Right lobe of liver (tissue), 6 donors: ENCODE measurements at regions not wholly inside any gene's neighbourhood (a gene's known extent, or its start where the extent isn't known, plus 50 kb on each side); places are given as distances from the start of the nearest gene placed in this dataset.

Source experiments
- ATAC-seq, 4 donors: fragments of 200-7000 bp; cut with Tn5 transposase; one replicate each; pipeline ENCODE4 v1.9.1; 2020; ENCODE audit warnings: mild to moderate bottlenecking in 4 of 4, moderate library complexity in 4 of 4
- DNase-seq, 3 donors: peaks; one replicate each; pipeline ENCODE4 v3.0.0-alpha.2; 2020
- H3K27ac ChIP-seq, 3 donors: fragments of 200-600 bp; one replicate each; pipeline ENCODE4 v1.8.0; 2022
- H3K27me3 ChIP-seq, 2 donors: fragments of 200-600 bp; one replicate each; pipeline ENCODE4 v1.8.0; 2022
- H3K36me3 ChIP-seq, 4 donors: fragments of 200-600 bp; sonication (generic) in 1 of 4; one replicate each; pipeline versions ENCODE4 v1.5.1 to v1.8.0; 2017 to 2022; ENCODE audit warnings: control low read depth in 1 of 4
- H3K4me1 ChIP-seq, 4 donors: fragments of 200-600 bp; sonication (generic) in 1 of 4; one replicate each; pipeline versions ENCODE4 v1.5.1 to v1.8.0; 2017 to 2022; ENCODE audit warnings: control low read depth in 1 of 4
- H3K4me3 ChIP-seq, 3 donors: fragments of 200-600 bp; one replicate each; pipeline ENCODE4 v1.8.0; 2022
- H3K9me3 ChIP-seq, 4 donors: fragments of 200-600 bp; sonication (generic) in 1 of 4; one replicate each; pipeline versions ENCODE4 v1.5.1 to v1.8.0; 2017 to 2022; ENCODE audit warnings: control low read depth in 1 of 4
- CTCF ChIP-seq, 4 donors: fragments of 200-600 bp in 3 of 4; fragments of 450-650 bp in 1 of 4; IDR thresholded peaks; one replicate each; pipeline versions ENCODE4 v1.5.1 to v1.8.0; 2016 to 2022; ENCODE audit warnings: antibody characterized with exemption in 4 of 4, mild to moderate bottlenecking in 2 of 4
- POLR2A ChIP-seq: fragments of 450-650 bp; IDR thresholded peaks from one replicate; pipeline ENCODE4 v1.6.1; 2017; ENCODE audit warnings: antibody characterized with exemption, mild to moderate bottlenecking
- WGBS: methylation state at CpG from one replicate; pipeline ENCODE4 v1.1.6; 2018; ENCODE audit warnings: low coverage, low lambda C conversion rate; ENCODE audit not compliant: insufficient coverage; ENCODE audit errors: missing lambda C conversion rate; 5-methylcytosine and 5-hydroxymethylcytosine counted together
- intact Hi-C, 2 donors: fragments of 100-400 bp; cut with DNase I; formaldehyde crosslinking; loops; one replicate each; pipeline versions ENCODE4 v1.11.2 to v1.14.1; 2022
- donor health status: DM: no; HTN: yes; CAD: no.
- donor health status: DM: no; HTN: no; CAD: no.
- donor health status: DM: no; HTN: no; CAD: no.
- donor health status: DM: no; HTN: yes; CAD: no.
- donor health status: DM: no; HTN: yes; CAD: no.

GRCh38 chr14:40213701-40214100, 781.5 kb upstream of the FBXO33 start:
- Histone ChIP-seq H3K4me1 (no peaks in the 10 kb centered on the region), H3K9me3 (no peaks in the 10 kb centered on the region), H3K4me3 (no peak overlapping the region), H3K27me3 (no peaks in the 10 kb centered on the region), H3K36me3 (no peaks in the 10 kb centered on the region), H3K27ac (no peak overlapping the region)
- intact Hi-C loops = no loop called here
- DNase-seq (no peak), ATAC-seq (no peak)
- TF ChIP-seq POLR2A = no peak
- no peak for TF ChIP-seq CTCF (IDR thresholded peaks at IDR 0.05)

- Histone ChIP-seq H3K4me1 (no peaks in the 10 kb centered on the region), H3K27me3 (no peaks in the 10 kb centered on the region), H3K4me3 (no peak overlapping the region), H3K9me3 (no peaks in the 10 kb centered on the region), H3K27ac (no peak overlapping the region), H3K36me3 (no peaks in the 10 kb centered on the region)
- no peak for ATAC-seq
- intact Hi-C loops = no loop called here
- 41% methylated on average over 4 of the region's 11 CpGs for WGBS
- DNase-seq = no peak
- no peak for TF ChIP-seq POLR2A
- TF ChIP-seq CTCF (IDR thresholded peaks at IDR 0.05) = no peak
These were observed 772.4 kb upstream of the FBXO33 start for GRCh38 chr14:40204441-40205175.

GRCh38 chr14:40199101-40199500, 766.9 kb upstream of the FBXO33 start:
- H3K4me3 ChIP-seq = no peak overlapping the region
- intact Hi-C loops = no loop called here
- H3K4me1 ChIP-seq = no peaks in the 10 kb centered on the region
- no peaks in the 10 kb centered on the region for H3K9me3 ChIP-seq
- no peak for ATAC-seq
- no peaks in the 10 kb centered on the region for H3K27me3 ChIP-seq
- TF ChIP-seq POLR2A = no peak
- TF ChIP-seq CTCF (IDR thresholded peaks at IDR 0.05) = no peak
- no peak overlapping the region for H3K27ac ChIP-seq
- H3K36me3 ChIP-seq = no peaks in the 10 kb centered on the region
- no CpG with 5 or more reads among the region's 1 CpG for WGBS
- DNase-seq = no peak

- 76% methylated on average over 2 of the region's 2 CpGs for WGBS
- no peak for ATAC-seq
- Histone ChIP-seq H3K27me3 (no peaks in the 10 kb centered on the region), H3K36me3 (no peaks in the 10 kb centered on the region), H3K9me3 (no peaks in the 10 kb centered on the region), H3K27ac (no peak overlapping the region), H3K4me3 (no peak overlapping the region), H3K4me1 (no peaks in the 10 kb centered on the region)
- TF ChIP-seq POLR2A (no peak), CTCF (IDR thresholded peaks at IDR 0.05) (no peak)
- intact Hi-C loops = no loop called here
- no peak for DNase-seq
These were observed 765.1 kb upstream of the FBXO33 start for GRCh38 chr14:40197344-40197743.

- TF ChIP-seq POLR2A (no peak), CTCF (IDR thresholded peaks at IDR 0.05) (no peak)
- no peak for DNase-seq
- Histone ChIP-seq H3K36me3 (no peaks in the 10 kb centered on the region), H3K27me3 (no peaks in the 10 kb centered on the region), H3K27ac (no peak overlapping the region), H3K4me3 (no peak overlapping the region), H3K9me3 (no peaks in the 10 kb centered on the region), H3K4me1 (no peaks in the 10 kb centered on the region)
- WGBS = 45% methylated on average over 3 of the region's 3 CpGs
- intact Hi-C loops = no loop called here
- no peak for ATAC-seq
These were observed 755.8 kb upstream of the FBXO33 start for GRCh38 chr14:40188006-40188405.
